HepG2 (cell line): ENCODE measurements at regions not wholly inside any gene's neighbourhood (a gene's known extent, or its start where the extent isn't known, plus 50 kb on each side); places are given as distances from the start of the nearest gene placed in this dataset.

Source experiments
- ATAC-seq: fragments of 200-7000 bp; cut with Tn5 transposase; 3 replicates; pipeline ENCODE4 v1.9.1; 2020; ENCODE audit warnings: mild to moderate bottlenecking, moderate library complexity
- BruUV-seq: library from RNA; stranded (reverse); fragments of 400-500 nt; replicated peaks from 2 replicates; lab custom pipeline; 2021; lab: Mats Ljungman, UMichigan
- CTCF ChIA-PET: fragments of 300-600 bp; formaldehyde crosslinking; extraction: SDS; loops from one replicate; lab custom pipeline; 2021; ENCODE audit warnings: low total read pairs, inconsistent platforms, low intra/inter-chr PET ratio; lab: Yijun Ruan, JAX
- POLR2A ChIA-PET: fragments of 350-600 bp; sonication (Branson Sonifier 250); formaldehyde crosslinking; loops from one replicate; lab custom pipeline; 2020; ENCODE audit warnings: antibody characterized with exemption, inconsistent platforms; lab: Yijun Ruan, JAX
- DNase-seq: peaks from one replicate; pipeline ENCODE4 v3.0.0-alpha.2; 2015; ENCODE audit warnings: low spot score
- FAIRE-seq: peaks from 3 replicates; lab custom pipeline; 2011; peaks lifted over from hg19 to GRCh38; lab: Jason Lieb, UNC
- H2AFZ ChIP-seq: one replicate; pipeline ENCODE4 v1.6.1; 2011; ENCODE audit warnings: low read length, inconsistent platforms
- H3K27ac ChIP-seq: fragments of 300-600 bp; 3 replicates; pipeline ENCODE4 v1.8.0; 2011; ENCODE audit warnings: mixed run types, mild to moderate bottlenecking, mixed read lengths, low read length, inconsistent platforms; ENCODE audit not compliant: insufficient read depth; ENCODE audit errors: extremely low read length
- H3K27me3 ChIP-seq, 2 experiments: fragments of 200-600 bp in 1 of 2; 2 replicates in 1 of 2; 3 replicates in 1 of 2; pipeline versions ENCODE4 v1.6.0 to v1.8.0; 2011; ENCODE audit warnings: low read length in 2 of 2, mild to moderate bottlenecking in 2 of 2, moderate library complexity in 2 of 2, inconsistent platforms in 1 of 2; ENCODE audit not compliant: insufficient read depth in 2 of 2, control insufficient read depth in 1 of 2
- H3K36me3 ChIP-seq, 2 experiments: fragments of 200-600 bp in 1 of 2; replicated peaks in 1 of 2; 2 replicates in 1 of 2; 3 replicates in 1 of 2; pipeline versions ENCODE4 v1.5.1 to v1.8.0; 2011; ENCODE audit warnings: low read length in 2 of 2, inconsistent platforms in 1 of 2; ENCODE audit not compliant: insufficient read depth in 2 of 2, control insufficient read depth in 1 of 2
- H3K4me1 ChIP-seq: 2 replicates; pipeline ENCODE4 v1.5.1; 2012; ENCODE audit warnings: low read length, inconsistent platforms; ENCODE audit not compliant: insufficient read depth
- H3K4me2 ChIP-seq: 2 replicates; pipeline ENCODE4 v1.6.0; 2011; ENCODE audit warnings: low read depth, low read length, inconsistent platforms
- H3K4me3 ChIP-seq, 3 experiments: fragments of 200-600 bp in 1 of 3; sonication (generic), shearing (Covaris generic) in 1 of 3; replicated peaks in 1 of 3; 2 replicates each; pipeline ENCODE4 v1.5.1; 2011 to 2016; ENCODE audit warnings: low read length in 3 of 3, inconsistent platforms in 2 of 3, low read depth in 2 of 3, mild to moderate bottlenecking in 2 of 3, control low read depth in 1 of 3, mixed read lengths in 1 of 3; ENCODE audit not compliant: insufficient read depth in 1 of 3
- H3K79me2 ChIP-seq: one replicate; pipeline ENCODE4 v1.6.1; 2011; ENCODE audit warnings: low read length, inconsistent platforms; ENCODE audit not compliant: insufficient read depth
- H3K9ac ChIP-seq: 2 replicates; pipeline ENCODE4 v1.6.0; 2011; ENCODE audit warnings: mild to moderate bottlenecking, low read depth, low read length, inconsistent platforms; ENCODE audit not compliant: insufficient read depth
- H3K9me3 ChIP-seq: 2 replicates; pipeline ENCODE4 v1.5.1; 2012; ENCODE audit warnings: mild to moderate bottlenecking, low read length
- H4K20me1 ChIP-seq: 2 replicates; pipeline ENCODE4 v1.6.0; 2011; ENCODE audit warnings: inconsistent platforms, mild to moderate bottlenecking, low read length, moderate library complexity; ENCODE audit not compliant: insufficient read depth
- ATF3 ChIP-seq: sonication (generic); formaldehyde crosslinking; IDR thresholded peaks from 2 replicates; pipeline ENCODE4 v1.4.0; 2020; ENCODE audit warnings: missing genetic modification reagents
- ATF7-NPFF ChIP-seq: sonication (generic); formaldehyde crosslinking; IDR thresholded peaks from 2 replicates; pipeline ENCODE4 v1.8.1; 2023; ENCODE audit warnings: mild to moderate bottlenecking, low read depth, missing genetic modification reagents, moderate library complexity
- DMAP1 ChIP-seq: IDR thresholded peaks from 2 replicates; pipeline ENCODE4 v1.6.1; 2016
- HMGXB4 ChIP-seq, 2 experiments: sonication (generic) in 1 of 2; formaldehyde crosslinking in 1 of 2; IDR thresholded peaks; 2 replicates each; pipeline versions ENCODE4 v1.4.0 to v1.6.1; 2018 to 2020; ENCODE audit warnings: missing genetic modification reagents in 2 of 2, borderline replicate concordance in 1 of 2, low read depth in 1 of 2, mild to moderate bottlenecking in 1 of 2, missing biosample characterization in 1 of 2
- MEIS2 ChIP-seq: sonication (generic); formaldehyde crosslinking; IDR thresholded peaks from 2 replicates; pipeline ENCODE4 v1.9.0; 2021; ENCODE audit warnings: mild to moderate bottlenecking, missing genetic modification reagents
- NCOA1 ChIP-seq: sonication (generic); formaldehyde crosslinking; IDR thresholded peaks from 2 replicates; pipeline ENCODE4 v1.9.0; 2021; ENCODE audit warnings: missing genetic modification reagents
- SATB2 ChIP-seq: sonication (generic); formaldehyde crosslinking; IDR thresholded peaks from 2 replicates; pipeline ENCODE4 v1.5.0; 2020; ENCODE audit warnings: missing genetic modification reagents
- ZFP36L2 ChIP-seq: sonication (generic); formaldehyde crosslinking; IDR thresholded peaks from 2 replicates; pipeline ENCODE4 v1.4.0; 2020; ENCODE audit warnings: missing genetic modification reagents
- ZNF766 ChIP-seq: sonication (generic); formaldehyde crosslinking; IDR thresholded peaks from 2 replicates; pipeline ENCODE4 v1.5.0; 2020; ENCODE audit warnings: missing genetic modification reagents, borderline replicate concordance
- WGBS: methylation state at CpG from one replicate; pipeline ENCODE4 v1.1.6; 2017; ENCODE audit warnings: low lambda C conversion rate; 5-methylcytosine and 5-hydroxymethylcytosine counted together
- in situ Hi-C: cut with HindIII; loops from 2 replicates; pipeline ENCODE4 v1.10.0; 2017; ENCODE audit warnings: low pct_unique_long_range_greater_than_20kb; ENCODE audit not compliant: extremely low pct_ligation_motif_present
- intact Hi-C: fragments of 100-400 bp; cut with micrococcal nuclease; formaldehyde crosslinking; loops from one replicate; pipeline ENCODE4 v1.10.0; 2022; ENCODE audit not compliant: unreplicated experiment
- TF ChIP-seq, protein P1 (sequence below): sonication (generic); formaldehyde crosslinking; IDR thresholded peaks from 2 replicates; pipeline ENCODE4 v1.4.0; 2020; ENCODE audit warnings: mild to moderate bottlenecking, missing genetic modification reagents
- TF ChIP-seq, protein P2 (sequence below): sonication (generic); formaldehyde crosslinking; IDR thresholded peaks from 2 replicates; pipeline ENCODE4 v1.4.0; 2020; ENCODE audit warnings: missing genetic modification reagents, mild to moderate bottlenecking, borderline replicate concordance
- TF ChIP-seq, protein P3 (sequence below): sonication (generic); formaldehyde crosslinking; IDR thresholded peaks from 2 replicates; pipeline ENCODE4 v1.4.0; 2020; ENCODE audit warnings: missing genetic modification reagents
- TF ChIP-seq, protein P4 (sequence below): sonication (generic); formaldehyde crosslinking; IDR thresholded peaks from 2 replicates; pipeline ENCODE4 v1.4.0; 2020; ENCODE audit warnings: mild to moderate bottlenecking, missing genetic modification reagents

GRCh38 chr3:76479161-76479650 is 560.7 kb upstream of the ROBO2 start:
- no peaks in the 10 kb centered on the region for H3K27me3 ChIP-seq
- BruUV-seq = no TSS peak
- DNase-seq (no peak), FAIRE-seq (no peak), ATAC-seq (no peak)
- 0% methylated on average over 1 of the region's 1 CpG for WGBS
- no peak overlapping the region for H3K27ac ChIP-seq
- intact Hi-C loops (no loop called here), in situ Hi-C loops (no loop called here)
- no peaks in the 10 kb centered on the region for H3K4me1 ChIP-seq
- no peak overlapping the region for H3K9ac ChIP-seq
- no peak overlapping the region for H3K4me2 ChIP-seq
- no peak overlapping the region for H3K4me3 ChIP-seq
- H3K36me3 ChIP-seq = no peaks in the 10 kb centered on the region
- no peaks in the 10 kb centered on the region for H4K20me1 ChIP-seq
- no peaks in the 10 kb centered on the region for H3K79me2 ChIP-seq
- H3K9me3 ChIP-seq = no peaks in the 10 kb centered on the region
- no peak overlapping the region for H2AFZ ChIP-seq
- CTCF ChIA-PET = no interaction called here
- POLR2A ChIA-PET = no interaction called here
- TF ChIP-seq, protein P1, sequence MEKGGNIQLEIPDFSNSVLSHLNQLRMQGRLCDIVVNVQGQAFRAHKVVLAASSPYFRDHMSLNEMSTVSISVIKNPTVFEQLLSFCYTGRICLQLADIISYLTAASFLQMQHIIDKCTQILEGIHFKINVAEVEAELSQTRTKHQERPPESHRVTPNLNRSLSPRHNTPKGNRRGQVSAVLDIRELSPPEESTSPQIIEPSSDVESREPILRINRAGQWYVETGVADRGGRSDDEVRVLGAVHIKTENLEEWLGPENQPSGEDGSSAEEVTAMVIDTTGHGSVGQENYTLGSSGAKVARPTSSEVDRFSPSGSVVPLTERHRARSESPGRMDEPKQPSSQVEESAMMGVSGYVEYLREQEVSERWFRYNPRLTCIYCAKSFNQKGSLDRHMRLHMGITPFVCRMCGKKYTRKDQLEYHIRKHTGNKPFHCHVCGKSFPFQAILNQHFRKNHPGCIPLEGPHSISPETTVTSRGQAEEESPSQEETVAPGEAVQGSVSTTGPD (CRISPR knock-in tag) = no peak
- TF ChIP-seq, protein P2, sequence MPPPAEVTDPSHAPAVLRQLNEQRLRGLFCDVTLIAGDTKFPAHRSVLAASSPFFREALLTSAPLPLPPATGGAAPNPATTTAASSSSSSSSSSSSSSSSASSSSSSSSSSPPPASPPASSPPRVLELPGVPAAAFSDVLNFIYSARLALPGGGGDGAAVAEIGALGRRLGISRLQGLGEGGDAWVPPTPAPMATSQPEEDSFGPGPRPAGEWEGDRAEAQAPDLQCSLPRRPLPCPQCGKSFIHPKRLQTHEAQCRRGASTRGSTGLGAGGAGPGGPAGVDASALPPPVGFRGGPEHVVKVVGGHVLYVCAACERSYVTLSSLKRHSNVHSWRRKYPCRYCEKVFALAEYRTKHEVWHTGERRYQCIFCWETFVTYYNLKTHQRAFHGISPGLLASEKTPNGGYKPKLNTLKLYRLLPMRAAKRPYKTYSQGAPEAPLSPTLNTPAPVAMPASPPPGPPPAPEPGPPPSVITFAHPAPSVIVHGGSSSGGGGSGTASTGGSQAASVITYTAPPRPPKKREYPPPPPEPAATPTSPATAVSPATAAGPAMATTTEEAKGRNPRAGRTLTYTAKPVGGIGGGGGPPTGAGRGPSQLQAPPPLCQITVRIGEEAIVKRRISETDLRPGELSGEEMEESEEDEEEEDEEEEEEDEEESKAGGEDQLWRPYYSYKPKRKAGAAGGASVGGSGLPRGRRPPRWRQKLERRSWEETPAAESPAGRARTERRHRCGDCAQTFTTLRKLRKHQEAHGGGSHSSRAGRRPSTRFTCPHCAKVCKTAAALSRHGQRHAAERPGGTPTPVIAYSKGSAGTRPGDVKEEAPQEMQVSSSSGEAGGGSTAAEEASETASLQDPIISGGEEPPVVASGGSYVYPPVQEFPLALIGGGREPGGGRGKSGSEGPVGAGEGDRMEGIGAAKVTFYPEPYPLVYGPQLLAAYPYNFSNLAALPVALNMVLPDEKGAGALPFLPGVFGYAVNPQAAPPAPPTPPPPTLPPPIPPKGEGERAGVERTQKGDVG = no peak
- no peak for TF ChIP-seq NCOA1 (CRISPR knock-in tag)
- no peak for TF ChIP-seq SATB2 (CRISPR knock-in tag)
- TF ChIP-seq ATF7-NPFF = no peak
- no peak for TF ChIP-seq HMGXB4 (CRISPR knock-in tag; IDR thresholded peaks at IDR 0.05; ENCODE audit: borderline replicate concordance in 1 of 2, low read depth in 1 of 2)
- no peak for TF ChIP-seq DMAP1 (CRISPR knock-in tag)
- TF ChIP-seq, protein P3, sequence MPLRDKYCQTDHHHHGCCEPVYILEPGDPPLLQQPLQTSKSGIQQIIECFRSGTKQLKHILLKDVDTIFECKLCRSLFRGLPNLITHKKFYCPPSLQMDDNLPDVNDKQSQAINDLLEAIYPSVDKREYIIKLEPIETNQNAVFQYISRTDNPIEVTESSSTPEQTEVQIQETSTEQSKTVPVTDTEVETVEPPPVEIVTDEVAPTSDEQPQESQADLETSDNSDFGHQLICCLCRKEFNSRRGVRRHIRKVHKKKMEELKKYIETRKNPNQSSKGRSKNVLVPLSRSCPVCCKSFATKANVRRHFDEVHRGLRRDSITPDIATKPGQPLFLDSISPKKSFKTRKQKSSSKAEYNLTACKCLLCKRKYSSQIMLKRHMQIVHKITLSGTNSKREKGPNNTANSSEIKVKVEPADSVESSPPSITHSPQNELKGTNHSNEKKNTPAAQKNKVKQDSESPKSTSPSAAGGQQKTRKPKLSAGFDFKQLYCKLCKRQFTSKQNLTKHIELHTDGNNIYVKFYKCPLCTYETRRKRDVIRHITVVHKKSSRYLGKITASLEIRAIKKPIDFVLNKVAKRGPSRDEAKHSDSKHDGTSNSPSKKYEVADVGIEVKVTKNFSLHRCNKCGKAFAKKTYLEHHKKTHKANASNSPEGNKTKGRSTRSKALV = no peak
- no peak for TF ChIP-seq ZNF766 (CRISPR knock-in tag)
- no peak for TF ChIP-seq MEIS2 (CRISPR knock-in tag)
- TF ChIP-seq, protein P4, sequence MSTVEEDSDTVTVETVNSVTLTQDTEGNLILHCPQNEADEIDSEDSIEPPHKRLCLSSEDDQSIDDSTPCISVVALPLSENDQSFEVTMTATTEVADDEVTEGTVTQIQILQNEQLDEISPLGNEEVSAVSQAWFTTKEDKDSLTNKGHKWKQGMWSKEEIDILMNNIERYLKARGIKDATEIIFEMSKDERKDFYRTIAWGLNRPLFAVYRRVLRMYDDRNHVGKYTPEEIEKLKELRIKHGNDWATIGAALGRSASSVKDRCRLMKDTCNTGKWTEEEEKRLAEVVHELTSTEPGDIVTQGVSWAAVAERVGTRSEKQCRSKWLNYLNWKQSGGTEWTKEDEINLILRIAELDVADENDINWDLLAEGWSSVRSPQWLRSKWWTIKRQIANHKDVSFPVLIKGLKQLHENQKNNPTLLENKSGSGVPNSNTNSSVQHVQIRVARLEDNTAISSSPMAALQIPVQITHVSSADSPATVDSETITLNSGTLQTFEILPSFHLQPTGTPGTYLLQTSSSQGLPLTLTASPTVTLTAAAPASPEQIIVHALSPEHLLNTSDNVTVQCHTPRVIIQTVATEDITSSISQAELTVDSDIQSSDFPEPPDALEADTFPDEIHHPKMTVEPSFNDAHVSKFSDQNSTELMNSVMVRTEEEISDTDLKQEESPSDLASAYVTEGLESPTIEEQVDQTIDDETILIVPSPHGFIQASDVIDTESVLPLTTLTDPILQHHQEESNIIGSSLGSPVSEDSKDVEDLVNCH (CRISPR knock-in tag) = no peak
- TF ChIP-seq ATF3 (CRISPR knock-in tag) = no peak
- no peak for TF ChIP-seq ZFP36L2
